ENCODE measurements at regions not wholly inside any gene's neighbourhood (a gene's known extent, or its start where the extent isn't known, plus 50 kb on each side); places are given as distances from the start of the nearest gene placed in this dataset.
A peak's percentile ranks its signal among the peaks of the same experiment; 100 is the strongest.

GRCh38 chr1:221141606-221142285 is 262.5 kb downstream of the HLX start:
- no peak for TF ChIP-seq CTCF (IDR thresholded peaks at IDR 0.05)
- Histone ChIP-seq H3K27me3 (no peaks in the 10 kb centered on the region), H3K36me3 (no peaks in the 10 kb centered on the region), H3K4me3 (no peak overlapping the region), H3K4me1 (no peaks in the 10 kb centered on the region), H3K9me3 (peaks cover 0 to 3% of the 10 kb centered on the region in 2 donors), H3K27ac (no peak overlapping the region)
- intact Hi-C loops (cut with DNase I), result no loop called here
- ATAC-seq, result peak; percentile 26
- peak in 2 of 4 donors; percentile 83 to 91 for DNase-seq

- H3K4me3 ChIP-seq, result no peak overlapping the region
- DNase-seq (no peak), ATAC-seq (no peak)
- peaks cover 0 to 16% of the 10 kb centered on the region in 2 donors for H3K4me1 ChIP-seq
- intact Hi-C loops (cut with DNase I), result no loop called here
- H3K36me3 ChIP-seq, result no peaks in the 10 kb centered on the region
- no peaks in the 10 kb centered on the region for H3K27me3 ChIP-seq
- no peak overlapping the region for H3K27ac ChIP-seq
- H3K9me3 ChIP-seq, result peaks cover 0 to 8% of the 10 kb centered on the region in 2 donors
- no peak for TF ChIP-seq CTCF (IDR thresholded peaks at IDR 0.05)
These were observed 269.4 kb downstream of the HLX start for GRCh38 chr1:221148660-221149059.

GRCh38 chr1:221149111-221149510 is 269.9 kb downstream of the HLX start:
- no peak overlapping the region for H3K27ac ChIP-seq
- DNase-seq, result peak in 1 of 4 donors; percentile 44
- no peaks in the 10 kb centered on the region for H3K27me3 ChIP-seq
- H3K4me3 ChIP-seq, result no peak overlapping the region
- intact Hi-C loops (cut with DNase I), result no loop called here
- ATAC-seq, result peak; percentile 70
- H3K9me3 ChIP-seq, result peaks cover 0 to 8% of the 10 kb centered on the region in 2 donors
- no peak for TF ChIP-seq CTCF (IDR thresholded peaks at IDR 0.05)
- H3K36me3 ChIP-seq, result no peaks in the 10 kb centered on the region
- peaks cover 0 to 16% of the 10 kb centered on the region in 2 donors for H3K4me1 ChIP-seq

- no peak for TF ChIP-seq CTCF (IDR thresholded peaks at IDR 0.05)
- Histone ChIP-seq H3K9me3 (peaks cover 0 to 8% of the 10 kb centered on the region in 2 donors), H3K27me3 (no peaks in the 10 kb centered on the region), H3K4me1 (peaks cover 0 to 16% of the 10 kb centered on the region in 2 donors), H3K36me3 (no peaks in the 10 kb centered on the region), H3K27ac (no peak overlapping the region), H3K4me3 (no peak overlapping the region)
- DNase-seq (no peak), ATAC-seq (no peak)
- intact Hi-C loops (cut with DNase I), result no loop called here
These were observed 270.4 kb downstream of the HLX start for GRCh38 chr1:221149555-221150075.

GRCh38 chr1:221150996-221151395 is 271.8 kb downstream of the HLX start:
- Histone ChIP-seq H3K4me3 (no peak overlapping the region), H3K9me3 (peaks cover 0 to 8% of the 10 kb centered on the region in 2 donors), H3K36me3 (no peaks in the 10 kb centered on the region), H3K27me3 (no peaks in the 10 kb centered on the region), H3K4me1 (peaks cover 0 to 16% of the 10 kb centered on the region in 2 donors), H3K27ac (no peak overlapping the region)
- intact Hi-C loops (cut with DNase I), result no loop called here
- no peak for TF ChIP-seq CTCF (IDR thresholded peaks at IDR 0.05)
- no peak for DNase-seq
- ATAC-seq, result no peak

All from left lung (tissue), 4 donors.